Esophagus squamous epithelium (tissue), 5 donors: ENCODE measurements at regions not wholly inside any gene's neighbourhood (a gene's known extent, or its start where the extent isn't known, plus 50 kb on each side); places are given as distances from the start of the nearest gene placed in this dataset.

ENCODE experiments used
- DNase-seq: peaks from one replicate; lab custom pipeline; 2025; lab: John Stamatoyannopoulos, UW
- H3K27ac ChIP-seq, 4 donors: fragments of 200-600 bp; sonication (generic); one replicate each; pipeline ENCODE4 v1.5.1; 2016 to 2019; ENCODE audit warnings: mild to moderate bottlenecking in 1 of 4
- H3K27me3 ChIP-seq, 4 donors: fragments of 200-600 bp; sonication (generic); 1 replicate in 3 of 4; 2 replicates in 1 of 4; pipeline versions ENCODE4 v1.5.1 to v1.6.0; 2017 to 2021; ENCODE audit warnings: antibody characterized with exemption in 1 of 4
- H3K36me3 ChIP-seq, 3 donors: fragments of 200-600 bp; sonication (generic); one replicate each; pipeline ENCODE4 v1.5.1; 2016 to 2019
- H3K4me1 ChIP-seq, 3 donors: fragments of 200-600 bp; sonication (generic); one replicate each; pipeline ENCODE4 v1.5.1; 2017 to 2019
- H3K4me3 ChIP-seq, 4 donors: fragments of 200-600 bp; sonication (generic); 1 replicate in 3 of 4; 2 replicates in 1 of 4; pipeline ENCODE4 v1.5.1; 2016 to 2019; ENCODE audit warnings: mild to moderate bottlenecking in 2 of 4, moderate library complexity in 1 of 4
- H3K9me3 ChIP-seq, 3 donors: fragments of 200-600 bp; sonication (generic); one replicate each; pipeline ENCODE4 v1.5.1; 2016 to 2019
- POLR2A ChIP-seq, 4 donors: fragments of 450-650 bp; IDR thresholded peaks; one replicate each; pipeline ENCODE4 v1.6.1; 2017; ENCODE audit warnings: antibody characterized with exemption in 4 of 4, mild to moderate bottlenecking in 4 of 4, moderate library complexity in 3 of 4
- WGBS, 2 donors: methylation state at CpG; one replicate each; pipeline ENCODE4 v1.1.5; 2018; 5-methylcytosine and 5-hydroxymethylcytosine counted together
- intact Hi-C: fragments of 100-400 bp; cut with DNase I; formaldehyde crosslinking; loops from one replicate; pipeline ENCODE4 v1.15.0; 2022
- TF ChIP-seq, protein P1 (sequence below), 6 experiments: fragments of 450-650 bp in 4 of 6; fragments of 200-600 bp in 2 of 6; sonication (generic) in 2 of 6; IDR thresholded peaks; one replicate each; pipeline ENCODE4 v1.5.1; 2016 to 2019; ENCODE audit warnings: antibody characterized with exemption in 6 of 6, mild to moderate bottlenecking in 4 of 6, moderate library complexity in 4 of 6
- donor health status: DM: yes; HTN: yes; CAD: no.

DNA sequence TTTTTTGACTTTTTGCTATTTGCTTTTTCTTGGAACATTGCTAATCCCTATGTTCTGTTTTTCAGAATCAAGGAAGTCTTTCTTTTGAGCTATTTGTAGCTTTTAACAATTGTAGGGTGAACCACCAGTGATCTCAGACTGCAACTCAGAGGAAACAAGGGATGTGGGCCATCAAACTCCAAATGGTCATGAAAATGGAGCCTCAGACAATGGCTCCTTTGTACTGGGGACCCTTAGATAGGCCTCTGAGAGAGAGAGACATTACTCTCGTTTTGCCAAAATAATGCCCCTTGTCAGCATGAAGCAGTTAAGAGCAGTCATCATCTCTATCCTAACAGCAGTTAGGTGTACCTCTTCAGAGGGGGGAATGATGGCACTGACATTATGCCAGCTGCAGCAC is 56.4 kb upstream of the GJB6 start:
- H3K4me3 ChIP-seq, result no peak overlapping the region
- H3K27me3 ChIP-seq, result no peaks in the 10 kb centered on the region
- DNase-seq, result no peak
- TF ChIP-seq POLR2A (IDR thresholded peaks at IDR 0.05), result no peak
- TF ChIP-seq, protein P1, sequence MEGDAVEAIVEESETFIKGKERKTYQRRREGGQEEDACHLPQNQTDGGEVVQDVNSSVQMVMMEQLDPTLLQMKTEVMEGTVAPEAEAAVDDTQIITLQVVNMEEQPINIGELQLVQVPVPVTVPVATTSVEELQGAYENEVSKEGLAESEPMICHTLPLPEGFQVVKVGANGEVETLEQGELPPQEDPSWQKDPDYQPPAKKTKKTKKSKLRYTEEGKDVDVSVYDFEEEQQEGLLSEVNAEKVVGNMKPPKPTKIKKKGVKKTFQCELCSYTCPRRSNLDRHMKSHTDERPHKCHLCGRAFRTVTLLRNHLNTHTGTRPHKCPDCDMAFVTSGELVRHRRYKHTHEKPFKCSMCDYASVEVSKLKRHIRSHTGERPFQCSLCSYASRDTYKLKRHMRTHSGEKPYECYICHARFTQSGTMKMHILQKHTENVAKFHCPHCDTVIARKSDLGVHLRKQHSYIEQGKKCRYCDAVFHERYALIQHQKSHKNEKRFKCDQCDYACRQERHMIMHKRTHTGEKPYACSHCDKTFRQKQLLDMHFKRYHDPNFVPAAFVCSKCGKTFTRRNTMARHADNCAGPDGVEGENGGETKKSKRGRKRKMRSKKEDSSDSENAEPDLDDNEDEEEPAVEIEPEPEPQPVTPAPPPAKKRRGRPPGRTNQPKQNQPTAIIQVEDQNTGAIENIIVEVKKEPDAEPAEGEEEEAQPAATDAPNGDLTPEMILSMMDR (IDR thresholded peaks at IDR 0.05), result no peak
- peaks cover 0 to 32% (median 28%) of the 10 kb centered on the region in 3 donors for H3K9me3 ChIP-seq
- WGBS, 2 donors, result 25 to 70% methylated on average over 1 of the region's 1 CpG
- intact Hi-C loops, result no loop called here
- no peak overlapping the region for H3K27ac ChIP-seq
- no peaks in the 10 kb centered on the region for H3K36me3 ChIP-seq
- no peaks in the 10 kb centered on the region for H3K4me1 ChIP-seq

DNA sequence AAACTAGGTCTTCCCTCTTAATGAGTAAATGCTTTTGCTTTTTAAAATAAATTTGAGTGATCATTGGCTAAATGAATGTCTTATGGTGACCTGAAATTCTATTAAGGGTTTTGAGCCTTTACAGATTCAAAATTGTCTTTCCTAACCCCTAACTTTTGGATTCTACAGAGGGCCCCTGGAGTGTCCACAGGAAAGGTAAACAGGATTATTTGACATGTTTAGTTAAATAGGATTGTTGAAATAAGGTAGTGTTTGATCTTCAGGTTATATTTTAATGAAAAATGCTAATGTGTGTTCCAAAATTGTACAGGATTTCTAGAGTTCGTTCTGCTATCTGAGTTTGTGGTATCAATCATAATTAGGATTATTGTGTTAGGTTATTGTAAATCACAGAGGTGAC is 55.9 kb upstream of the GJB6 start:
- WGBS, 2 donors, result 59 to 69% methylated on average over 1 of the region's 1 CpG
- TF ChIP-seq, protein P1 (IDR thresholded peaks at IDR 0.05), result no peak
- no peak for TF ChIP-seq POLR2A (IDR thresholded peaks at IDR 0.05)
- H3K9me3 ChIP-seq, result peaks cover 0 to 38% (median 34%) of the 10 kb centered on the region in 3 donors
- H3K27ac ChIP-seq, result no peak overlapping the region
- H3K4me1 ChIP-seq, result no peaks in the 10 kb centered on the region
- H3K4me3 ChIP-seq, result no peak overlapping the region
- no peak for DNase-seq
- H3K27me3 ChIP-seq, result no peaks in the 10 kb centered on the region
- no peaks in the 10 kb centered on the region for H3K36me3 ChIP-seq
- intact Hi-C loops, result no loop called here

DNA sequence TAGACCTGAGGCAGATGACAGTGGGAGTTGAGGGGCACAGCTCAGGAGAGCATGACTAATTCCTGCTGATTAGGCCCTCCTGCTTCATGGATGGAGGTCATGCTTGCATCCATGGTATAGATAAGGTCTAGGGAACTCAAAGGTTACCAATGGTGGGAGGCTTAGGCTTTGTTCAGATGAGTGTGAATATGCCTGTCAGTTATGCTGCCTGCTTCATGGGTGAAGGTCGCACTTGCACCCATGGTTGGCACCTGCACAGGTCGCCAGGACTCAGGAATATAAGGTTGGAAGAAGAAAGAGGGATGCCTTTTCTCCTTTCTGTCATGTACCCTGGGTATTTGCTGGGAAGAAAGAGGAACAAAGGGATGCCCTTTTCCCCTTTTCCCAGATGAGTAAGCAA is 53.4 kb upstream of the GJB6 start:
- no peaks in the 10 kb centered on the region for H3K27me3 ChIP-seq
- intact Hi-C loops, result no loop called here
- no peak for DNase-seq
- no peaks in the 10 kb centered on the region for H3K36me3 ChIP-seq
- 75 to 77% methylated on average over 1 to 2 of the region's 2 CpGs for WGBS, 2 donors
- TF ChIP-seq POLR2A (IDR thresholded peaks at IDR 0.05), result no peak
- TF ChIP-seq, protein P1 (IDR thresholded peaks at IDR 0.05), result no peak
- no peak overlapping the region for H3K27ac ChIP-seq
- no peaks in the 10 kb centered on the region for H3K4me1 ChIP-seq
- no peak overlapping the region for H3K4me3 ChIP-seq
- peaks cover 0 to 51% (median 45%) of the 10 kb centered on the region in 3 donors for H3K9me3 ChIP-seq
